ENCODE measurements at regions not wholly inside any gene's neighbourhood (a gene's known extent, or its start where the extent isn't known, plus 50 kb on each side); places are given as distances from the start of the nearest gene placed in this dataset.

GRCh38 chr2:139123795-139124194 is 343.6 kb upstream of the NXPH2 start:
- Mint-ChIP-seq H3K9me3 (peaks cover 0 to 2% of the 10 kb centered on the region in 2 experiments; a peak in 1 of 5 replicates), H3K27ac (no peak overlapping the region; a peak in 1 of 7 replicates), H3K4me3 (no peak overlapping the region), H3K4me1 (peaks cover 2 to 8% of the 10 kb centered on the region in 2 experiments), H3K27me3 (ENCODE audit: low read depth) (no peaks in the 10 kb centered on the region), H3K36me3 (ENCODE audit: insufficient read depth in 1 of 3, low read depth in 3 of 3) (no peaks in the 10 kb centered on the region)
- H3K9ac ChIP-seq (ENCODE audit: extremely low read depth, insufficient read length, low read length) = no peak overlapping the region
- H4K8ac ChIP-seq (replicated peaks; ENCODE audit: insufficient read length, low read depth, low read length) = no peak overlapping the region
- no peak overlapping the region for H4K91ac ChIP-seq (ENCODE audit: insufficient read length, low read depth, low read length)
- no peaks in the 10 kb centered on the region for H4K20me1 ChIP-seq (ENCODE audit: control insufficient read depth, insufficient read depth, insufficient read length)
- H2BK120ac ChIP-seq (ENCODE audit: low read depth, low read length, poor library complexity, severe bottlenecking) = no peak overlapping the region
- H3K56ac ChIP-seq (ENCODE audit: insufficient read length, low read depth, low read length) = no peak overlapping the region
- H3K4ac ChIP-seq (ENCODE audit: low read depth, low read length) = no peak overlapping the region
- no CpG with 5 or more reads among the region's 1 CpG for WGBS (ENCODE audit: extremely low coverage, insufficient read length, low lambda C conversion rate)
- H3K27ac ChIP-seq (ENCODE audit: insufficient read length, low read depth, low read length) = no peak overlapping the region
- no peak for TF ChIP-seq CTCF (conservative IDR thresholded peaks at IDR 0.05)
- no peak overlapping the region for H3T11ph ChIP-seq (ENCODE audit: low read length)
- H3K4me1 ChIP-seq (ENCODE audit: insufficient read depth, low read length) = no peaks in the 10 kb centered on the region; the same call in 1 of the 2 replicates
- H2BK5ac ChIP-seq (ENCODE audit: insufficient read length, low read length) = no peak overlapping the region
- no peak overlapping the region for H4K5ac ChIP-seq (ENCODE audit: insufficient read length, low read depth, low read length)
- H3K23ac ChIP-seq (ENCODE audit: insufficient read length, low read depth, low read length) = no peak overlapping the region
- no peak overlapping the region for H3K14ac ChIP-seq (ENCODE audit: insufficient read depth, low read length)
- no peak for DNase-seq
- no peaks in the 10 kb centered on the region for H3K79me2 ChIP-seq (ENCODE audit: insufficient read depth, low read length)
- H3K9me3 ChIP-seq (ENCODE audit: control insufficient read depth, low read depth, low read length) = no peaks in the 10 kb centered on the region
- H3K4me2 ChIP-seq (ENCODE audit: insufficient read depth, insufficient read length, low read length) = no peak overlapping the region
- H3K27me3 ChIP-seq (ENCODE audit: insufficient read depth, low read length) = no peaks in the 10 kb centered on the region
- H2AFZ ChIP-seq (ENCODE audit: low read length) = no peak overlapping the region
- H3K23me2 ChIP-seq (ENCODE audit: insufficient read length, low read depth, low read length, poor library complexity, severe bottlenecking) = no peaks in the 10 kb centered on the region
- H3K79me1 ChIP-seq (ENCODE audit: insufficient read depth, low read depth, low read length, poor library complexity, severe bottlenecking) = no peaks in the 10 kb centered on the region
- H2BK20ac ChIP-seq (ENCODE audit: low read depth, low read length, poor library complexity, severe bottlenecking) = no peak overlapping the region
- no peak overlapping the region for H2BK12ac ChIP-seq (ENCODE audit: insufficient read length, low read depth, low read length)
- H3K18ac ChIP-seq (ENCODE audit: insufficient read length, low read depth, low read length) = no peak overlapping the region
- no peak overlapping the region for H2BK15ac ChIP-seq (ENCODE audit: low read depth, low read length)
- H2AK5ac ChIP-seq (ENCODE audit: insufficient read length, low read length) = no peak overlapping the region
